GM23338 (cell line): ENCODE measurements at regions not wholly inside any gene's neighbourhood (a gene's known extent, or its start where the extent isn't known, plus 50 kb on each side); places are given as distances from the start of the nearest gene placed in this dataset.
"Not testable (repeated sequence)": the region's sequence is repeated elsewhere in the genome, so short reads cannot be mapped to it uniquely, and the experiment has no call there.

Source experiments
- ATAC-seq: fragments of 200-7000 bp; cut with Tn5 transposase; 3 replicates; pipeline ENCODE4 v1.9.1; 2020
- DNase-seq: peaks from one replicate; pipeline ENCODE4 v3.0.0-alpha.2; 2015; ENCODE audit warnings: low spot score
- H2AFZ ChIP-seq: fragments of 200-600 bp; sonication (generic); 2 replicates; pipeline ENCODE4 v1.8.0; 2016; ENCODE audit warnings: antibody characterized with exemption, mild to moderate bottlenecking, moderate library complexity
- H3F3A ChIP-seq: fragments of 200-600 bp; sonication (generic); replicated peaks from 2 replicates; pipeline ENCODE4 v1.8.0; 2017; ENCODE audit warnings: antibody characterized with exemption, mixed run types, low read depth
- H3K27ac ChIP-seq: fragments of 200-600 bp; sonication (generic); 2 replicates; pipeline ENCODE4 v1.6.1; 2016; ENCODE audit warnings: low read depth
- H3K27me3 ChIP-seq: fragments of 200-600 bp; sonication (generic); 2 replicates; pipeline ENCODE4 v1.8.0; 2016; ENCODE audit warnings: mild to moderate bottlenecking, mixed run types, moderate library complexity; ENCODE audit not compliant: insufficient read depth
- H3K36me3 ChIP-seq: fragments of 200-600 bp; sonication (generic); 2 replicates; pipeline ENCODE4 v1.8.0; 2016; ENCODE audit warnings: mild to moderate bottlenecking; ENCODE audit not compliant: insufficient read depth
- H3K4me1 ChIP-seq: fragments of 200-600 bp; sonication (generic); 2 replicates; pipeline ENCODE4 v1.8.0; 2016; ENCODE audit warnings: mild to moderate bottlenecking, moderate library complexity; ENCODE audit not compliant: insufficient read depth
- H3K4me2 ChIP-seq: fragments of 200-600 bp; sonication (generic); 2 replicates; pipeline ENCODE4 v1.7.1; 2017; ENCODE audit warnings: mixed run types
- H3K4me3 ChIP-seq: fragments of 200-600 bp; sonication (generic); 2 replicates; pipeline ENCODE4 v1.6.1; 2016; ENCODE audit warnings: mixed run types
- H3K79me2 ChIP-seq: fragments of 200-600 bp; sonication (generic); replicated peaks from 2 replicates; pipeline ENCODE4 v1.8.0; 2017; ENCODE audit warnings: mild to moderate bottlenecking; ENCODE audit not compliant: insufficient read depth
- H3K9me2 ChIP-seq: fragments of 200-600 bp; sonication (generic); 2 replicates; pipeline ENCODE4 v1.8.0; 2017; ENCODE audit not compliant: insufficient read depth
- H4K20me1 ChIP-seq: fragments of 200-600 bp; sonication (generic); replicated peaks from 2 replicates; pipeline ENCODE4 v1.8.0; 2017; ENCODE audit warnings: mild to moderate bottlenecking; ENCODE audit not compliant: insufficient read depth
- H3K27ac Mint-ChIP-seq: 2 replicates; pipeline ENCODE4 v1.8.0; 2020; ENCODE audit warnings: inconsistent platforms, mild to moderate bottlenecking, moderate library complexity, mixed read lengths
- H3K27me3 Mint-ChIP-seq: 3 replicates; pipeline ENCODE4 v1.8.0; 2022; ENCODE audit warnings: low read depth, mild to moderate bottlenecking, moderate library complexity, mixed read lengths, inconsistent platforms; ENCODE audit not compliant: insufficient read depth, poor library complexity
- H3K36me3 Mint-ChIP-seq: 3 replicates; pipeline ENCODE4 v1.8.0; 2021; ENCODE audit warnings: low read depth, mild to moderate bottlenecking, inconsistent platforms, moderate library complexity, mixed read lengths
- H3K4me1 Mint-ChIP-seq: 3 replicates; pipeline ENCODE4 v1.8.0; 2020; ENCODE audit warnings: mild to moderate bottlenecking, inconsistent platforms, mixed read lengths
- H3K4me3 Mint-ChIP-seq: 3 replicates; pipeline ENCODE4 v1.8.0; 2021; ENCODE audit warnings: moderate library complexity, mild to moderate bottlenecking, inconsistent platforms, mixed read lengths
- H3K9me3 Mint-ChIP-seq: 3 replicates; pipeline ENCODE4 v1.8.0; 2020; ENCODE audit warnings: moderate library complexity, mild to moderate bottlenecking, inconsistent platforms, mixed read lengths
- CREB1 ChIP-seq: fragments of 250-450 bp; sonication (Bioruptor Pico); IDR thresholded peaks from 2 replicates; pipeline ENCODE4 v1.5.0; 2020; ENCODE audit warnings: low read depth, mild to moderate bottlenecking, moderate library complexity
- EZH2 ChIP-seq: fragments of 200-600 bp; sonication (generic); IDR thresholded peaks from one replicate; pipeline ENCODE4 v1.8.0; 2017; ENCODE audit warnings: antibody characterized with exemption, mild to moderate bottlenecking, low read depth; ENCODE audit not compliant: unreplicated experiment
- EZH2phosphoT487 ChIP-seq: fragments of 200-600 bp; sonication (generic); IDR thresholded peaks from one replicate; pipeline ENCODE4 v1.8.1; 2018; ENCODE audit warnings: antibody characterized with exemption; ENCODE audit not compliant: unreplicated experiment
- JUNB ChIP-seq: IDR thresholded peaks from one replicate; pipeline ENCODE4 v1.6.1; 2016; ENCODE audit warnings: antibody characterized with exemption; ENCODE audit not compliant: unreplicated experiment
- POLR2AphosphoS5 ChIP-seq: IDR thresholded peaks from 2 replicates; pipeline ENCODE4 v1.6.1; 2016; ENCODE audit warnings: antibody characterized with exemption, low read depth
- ZNF331 ChIP-seq: fragments of 250-450 bp; sonication (Bioruptor Pico); IDR thresholded peaks from 2 replicates; pipeline ENCODE4 v1.5.0; 2020; ENCODE audit warnings: low read depth, mild to moderate bottlenecking, moderate library complexity
- ZNF462 ChIP-seq: fragments of 250-450 bp; sonication (Bioruptor Pico); IDR thresholded peaks from 2 replicates; pipeline ENCODE4 v1.5.0; 2020; ENCODE audit warnings: mild to moderate bottlenecking, moderate library complexity
- TF ChIP-seq, protein P1 (sequence below): IDR thresholded peaks from one replicate; pipeline ENCODE4 v1.6.1; 2018; ENCODE audit warnings: antibody characterized with exemption; ENCODE audit not compliant: unreplicated experiment
- TF ChIP-seq, protein P2 (sequence below), 2 experiments: fragments of 200-600 bp in 1 of 2; sonication (generic) in 1 of 2; conservative IDR thresholded peaks; 2 replicates each; pipeline versions ENCODE4 v1.5.1 to v1.6.1; 2016 to 2017; ENCODE audit warnings: antibody characterized with exemption in 2 of 2, low read depth in 2 of 2, mild to moderate bottlenecking in 2 of 2, moderate library complexity in 1 of 2
- TF ChIP-seq, protein P3 (sequence below): IDR thresholded peaks from 2 replicates; pipeline ENCODE4 v1.6.1; 2016; ENCODE audit warnings: antibody characterized with exemption

DNA sequence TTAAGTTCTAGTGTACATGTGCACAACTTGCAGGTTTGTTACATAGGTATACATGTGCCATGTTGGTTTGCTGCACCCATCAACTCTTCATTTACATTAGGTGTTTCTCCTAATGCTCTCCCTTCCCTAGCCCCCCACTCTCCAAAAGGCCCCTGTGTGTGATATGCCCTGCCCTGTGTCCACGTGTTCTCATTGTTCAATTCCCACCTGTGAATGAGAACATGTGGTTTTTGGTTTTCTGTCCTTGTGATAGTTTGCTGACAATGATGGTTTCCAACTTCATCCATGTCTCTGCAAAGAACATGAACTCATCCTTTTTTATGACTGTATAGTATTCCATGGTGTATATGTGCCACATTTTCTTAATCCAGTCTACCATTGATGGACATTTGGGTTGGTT is 189.5 kb upstream of the TMEFF2 start:
- H3F3A ChIP-seq, H3K9me2 ChIP-seq, H3K36me3 ChIP-seq, H3K79me2 ChIP-seq, H4K20me1 ChIP-seq, H3K27me3 ChIP-seq, H3K4me2 ChIP-seq, H3K27ac ChIP-seq, H3K27ac Mint-ChIP-seq, H3K4me3 ChIP-seq, ATAC-seq, H2AFZ ChIP-seq, H3K4me1 ChIP-seq, H3K27me3 Mint-ChIP-seq, DNase-seq, H3K4me3 Mint-ChIP-seq, H3K36me3 Mint-ChIP-seq: not testable (repeated sequence)
- H3K9me3 Mint-ChIP-seq = peaks cover 15% of the 10 kb centered on the region; the same call in 2 of the 3 replicates
- peaks cover 12% of the 10 kb centered on the region; the same call in 2 of the 3 replicates for H3K4me1 Mint-ChIP-seq

- H3K4me2 ChIP-seq = no peak overlapping the region
- Mint-ChIP-seq H3K9me3 (peaks cover 15% of the 10 kb centered on the region; the same call in 2 of the 3 replicates), H3K27me3 (no peaks in the 10 kb centered on the region), H3K27ac (no peak overlapping the region), H3K4me3 (no peak overlapping the region), H3K4me1 (peaks cover 12% of the 10 kb centered on the region; the same call in 2 of the 3 replicates), H3K36me3 (peaks cover 3% of the 10 kb centered on the region; the same call in 1 of the 3 replicates)
- DNase-seq (no peak), ATAC-seq (no peak)
- H3K9me2 ChIP-seq = no peaks in the 10 kb centered on the region
- H3K36me3 ChIP-seq = no peaks in the 10 kb centered on the region; the same call in 1 of the 2 replicates
- H3F3A ChIP-seq = no peaks in the 10 kb centered on the region
- no peak overlapping the region for H2AFZ ChIP-seq
- no peaks in the 10 kb centered on the region for H3K27me3 ChIP-seq
- H3K79me2 ChIP-seq = no peaks in the 10 kb centered on the region
- H4K20me1 ChIP-seq = no peaks in the 10 kb centered on the region; the same call in 1 of the 2 replicates
- no peak overlapping the region for H3K27ac ChIP-seq
- no peaks in the 10 kb centered on the region; the same call in 1 of the 2 replicates for H3K4me1 ChIP-seq
- no peak overlapping the region for H3K4me3 ChIP-seq
- no peak for TF ChIP-seq ZNF462
- TF ChIP-seq POLR2AphosphoS5 = no peak
- TF ChIP-seq, protein P1, sequence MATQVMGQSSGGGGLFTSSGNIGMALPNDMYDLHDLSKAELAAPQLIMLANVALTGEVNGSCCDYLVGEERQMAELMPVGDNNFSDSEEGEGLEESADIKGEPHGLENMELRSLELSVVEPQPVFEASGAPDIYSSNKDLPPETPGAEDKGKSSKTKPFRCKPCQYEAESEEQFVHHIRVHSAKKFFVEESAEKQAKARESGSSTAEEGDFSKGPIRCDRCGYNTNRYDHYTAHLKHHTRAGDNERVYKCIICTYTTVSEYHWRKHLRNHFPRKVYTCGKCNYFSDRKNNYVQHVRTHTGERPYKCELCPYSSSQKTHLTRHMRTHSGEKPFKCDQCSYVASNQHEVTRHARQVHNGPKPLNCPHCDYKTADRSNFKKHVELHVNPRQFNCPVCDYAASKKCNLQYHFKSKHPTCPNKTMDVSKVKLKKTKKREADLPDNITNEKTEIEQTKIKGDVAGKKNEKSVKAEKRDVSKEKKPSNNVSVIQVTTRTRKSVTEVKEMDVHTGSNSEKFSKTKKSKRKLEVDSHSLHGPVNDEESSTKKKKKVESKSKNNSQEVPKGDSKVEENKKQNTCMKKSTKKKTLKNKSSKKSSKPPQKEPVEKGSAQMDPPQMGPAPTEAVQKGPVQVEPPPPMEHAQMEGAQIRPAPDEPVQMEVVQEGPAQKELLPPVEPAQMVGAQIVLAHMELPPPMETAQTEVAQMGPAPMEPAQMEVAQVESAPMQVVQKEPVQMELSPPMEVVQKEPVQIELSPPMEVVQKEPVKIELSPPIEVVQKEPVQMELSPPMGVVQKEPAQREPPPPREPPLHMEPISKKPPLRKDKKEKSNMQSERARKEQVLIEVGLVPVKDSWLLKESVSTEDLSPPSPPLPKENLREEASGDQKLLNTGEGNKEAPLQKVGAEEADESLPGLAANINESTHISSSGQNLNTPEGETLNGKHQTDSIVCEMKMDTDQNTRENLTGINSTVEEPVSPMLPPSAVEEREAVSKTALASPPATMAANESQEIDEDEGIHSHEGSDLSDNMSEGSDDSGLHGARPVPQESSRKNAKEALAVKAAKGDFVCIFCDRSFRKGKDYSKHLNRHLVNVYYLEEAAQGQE = no peak
- TF ChIP-seq EZH2phosphoT487 = no peak
- TF ChIP-seq, protein P2, sequence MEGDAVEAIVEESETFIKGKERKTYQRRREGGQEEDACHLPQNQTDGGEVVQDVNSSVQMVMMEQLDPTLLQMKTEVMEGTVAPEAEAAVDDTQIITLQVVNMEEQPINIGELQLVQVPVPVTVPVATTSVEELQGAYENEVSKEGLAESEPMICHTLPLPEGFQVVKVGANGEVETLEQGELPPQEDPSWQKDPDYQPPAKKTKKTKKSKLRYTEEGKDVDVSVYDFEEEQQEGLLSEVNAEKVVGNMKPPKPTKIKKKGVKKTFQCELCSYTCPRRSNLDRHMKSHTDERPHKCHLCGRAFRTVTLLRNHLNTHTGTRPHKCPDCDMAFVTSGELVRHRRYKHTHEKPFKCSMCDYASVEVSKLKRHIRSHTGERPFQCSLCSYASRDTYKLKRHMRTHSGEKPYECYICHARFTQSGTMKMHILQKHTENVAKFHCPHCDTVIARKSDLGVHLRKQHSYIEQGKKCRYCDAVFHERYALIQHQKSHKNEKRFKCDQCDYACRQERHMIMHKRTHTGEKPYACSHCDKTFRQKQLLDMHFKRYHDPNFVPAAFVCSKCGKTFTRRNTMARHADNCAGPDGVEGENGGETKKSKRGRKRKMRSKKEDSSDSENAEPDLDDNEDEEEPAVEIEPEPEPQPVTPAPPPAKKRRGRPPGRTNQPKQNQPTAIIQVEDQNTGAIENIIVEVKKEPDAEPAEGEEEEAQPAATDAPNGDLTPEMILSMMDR (conservative IDR thresholded peaks at IDR 0.05; ENCODE audit: low read depth in 2 of 2) = no peak
- TF ChIP-seq JUNB = no peak
- TF ChIP-seq CREB1 (CRISPR knock-in tag) = no peak
- TF ChIP-seq EZH2 = no peak
- TF ChIP-seq, protein P3, sequence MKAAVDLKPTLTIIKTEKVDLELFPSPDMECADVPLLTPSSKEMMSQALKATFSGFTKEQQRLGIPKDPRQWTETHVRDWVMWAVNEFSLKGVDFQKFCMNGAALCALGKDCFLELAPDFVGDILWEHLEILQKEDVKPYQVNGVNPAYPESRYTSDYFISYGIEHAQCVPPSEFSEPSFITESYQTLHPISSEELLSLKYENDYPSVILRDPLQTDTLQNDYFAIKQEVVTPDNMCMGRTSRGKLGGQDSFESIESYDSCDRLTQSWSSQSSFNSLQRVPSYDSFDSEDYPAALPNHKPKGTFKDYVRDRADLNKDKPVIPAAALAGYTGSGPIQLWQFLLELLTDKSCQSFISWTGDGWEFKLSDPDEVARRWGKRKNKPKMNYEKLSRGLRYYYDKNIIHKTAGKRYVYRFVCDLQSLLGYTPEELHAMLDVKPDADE = no peak
- TF ChIP-seq ZNF331 (CRISPR knock-in tag) = no peak
These were observed 186.3 kb upstream of the TMEFF2 start for GRCh38 chr2:192381082-192381481.
